SK-N-SH treated with all-trans-retinoic acid at 6 μM for 48 hours (cell line): ENCODE measurements at regions not wholly inside any gene's neighbourhood (a gene's known extent, or its start where the extent isn't known, plus 50 kb on each side); places are given as distances from the start of the nearest gene placed in this dataset.

Source experiments
- ARNTL ChIP-seq: fragments of 450-650 bp; formaldehyde crosslinking; IDR thresholded peaks from 2 replicates; pipeline ENCODE4 v1.5.0; 2020; ENCODE audit warnings: low read depth, mild to moderate bottlenecking, moderate library complexity, borderline replicate concordance
- BACH2 ChIP-seq: fragments of 250-450 bp; sonication (Bioruptor Pico); IDR thresholded peaks from 2 replicates; pipeline ENCODE4 v1.9.0; 2021; ENCODE audit warnings: mild to moderate bottlenecking, borderline replicate concordance
- CREB5 ChIP-seq: fragments of 250-450 bp; sonication (Bioruptor Pico); IDR thresholded peaks from 2 replicates; pipeline ENCODE4 v1.5.1; 2020; ENCODE audit warnings: low read depth, mild to moderate bottlenecking, moderate library complexity
- OSR1 ChIP-seq: fragments of 250-450 bp; sonication (Bioruptor Pico); IDR thresholded peaks from 2 replicates; pipeline ENCODE4 v1.8.0; 2022; ENCODE audit warnings: moderate library complexity, mild to moderate bottlenecking, inconsistent platforms
- PPARA ChIP-seq: fragments of 250-450 bp; sonication (Bioruptor Pico); IDR thresholded peaks from 2 replicates; pipeline ENCODE4 v1.5.0; 2020; ENCODE audit warnings: mild to moderate bottlenecking, borderline replicate concordance
- RARB ChIP-seq: fragments of 250-450 bp; sonication (Bioruptor Pico); IDR thresholded peaks from 2 replicates; pipeline ENCODE4 v1.8.0; 2021; ENCODE audit warnings: mild to moderate bottlenecking, moderate library complexity
- TCF4 ChIP-seq: fragments of 250-450 bp; sonication (Bioruptor Pico); IDR thresholded peaks from 2 replicates; pipeline ENCODE4 v1.8.0; 2021; ENCODE audit warnings: mild to moderate bottlenecking, moderate library complexity, borderline replicate concordance
- TSHZ2 ChIP-seq: fragments of 250-450 bp; sonication (Bioruptor Pico); IDR thresholded peaks from 2 replicates; pipeline ENCODE4 v1.5.0; 2020; ENCODE audit warnings: mild to moderate bottlenecking, moderate library complexity
- ZFP30 ChIP-seq: fragments of 450-650 bp; formaldehyde crosslinking; IDR thresholded peaks from 2 replicates; pipeline ENCODE4 v1.5.0; 2022; ENCODE audit warnings: mild to moderate bottlenecking, moderate library complexity
- ZNF70 ChIP-seq: fragments of 450-650 bp; formaldehyde crosslinking; IDR thresholded peaks from 2 replicates; pipeline ENCODE4 v1.5.0; 2020; ENCODE audit warnings: mild to moderate bottlenecking, moderate library complexity
- ZNF8 ChIP-seq: fragments of 450-650 bp; formaldehyde crosslinking; IDR thresholded peaks from 2 replicates; pipeline ENCODE4 v1.5.0; 2020; ENCODE audit warnings: mild to moderate bottlenecking, moderate library complexity

DNA sequence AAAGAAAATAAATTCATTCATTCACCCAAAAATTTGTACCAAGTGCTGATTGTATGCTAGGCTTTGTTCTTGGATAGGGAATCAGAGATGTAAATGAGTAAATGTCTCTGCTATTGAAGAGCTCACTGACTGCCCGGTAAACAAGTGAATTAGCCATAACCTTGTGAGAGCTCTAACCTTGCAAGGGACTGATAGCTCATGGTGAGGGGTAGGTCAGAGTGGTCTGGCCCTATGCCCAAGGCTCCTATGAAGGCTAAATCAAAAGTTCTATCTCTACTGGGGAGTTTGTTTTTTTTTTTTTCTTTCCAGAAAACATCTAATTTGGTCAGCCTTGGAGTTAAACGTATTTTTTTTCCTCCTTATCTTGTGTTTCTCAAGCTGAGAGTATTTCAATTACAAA, 172.8 kb upstream of the CDH11 start:
- TF ChIP-seq PPARA (no peak), TSHZ2 (CRISPR knock-in tag) (no peak), CREB5 (no peak), ARNTL (CRISPR knock-in tag) (no peak), OSR1 (CRISPR knock-in tag) (no peak), ZNF70 (CRISPR knock-in tag) (no peak), RARB (CRISPR knock-in tag) (no peak), BACH2 (no peak), ZFP30 (CRISPR knock-in tag) (no peak), ZNF8 (no peak), TCF4 (CRISPR knock-in tag) (no peak)
